ENCODE measurements at regions not wholly inside any gene's neighbourhood (a gene's known extent, or its start where the extent isn't known, plus 50 kb on each side); places are given as distances from the start of the nearest gene placed in this dataset.

- in situ Hi-C loops (cut with HindIII; ENCODE audit: extremely low pct_ligation_motif_present, low pct_unique_long_range_greater_than_20kb) = no loop called here
- Histone ChIP-seq H4K20me1 (ENCODE audit: insufficient read depth, low read length) (no peaks in the 10 kb centered on the region), H3K4me3 (replicated peaks in 1 of 3; ENCODE audit: insufficient read depth in 1 of 3, low read depth in 2 of 3, low read length in 3 of 3) (no peak overlapping the region), H3K36me3 (replicated peaks in 1 of 2; ENCODE audit: control insufficient read depth in 1 of 2, insufficient read depth in 2 of 2, low read length in 2 of 2) (no peaks in the 10 kb centered on the region), H3K27ac (ENCODE audit: extremely low read length, insufficient read depth, low read length) (no peak overlapping the region), H3K9me3 (ENCODE audit: low read length) (no peaks in the 10 kb centered on the region), H3K4me2 (ENCODE audit: low read depth, low read length) (no peak overlapping the region), H3K27me3 (ENCODE audit: control insufficient read depth in 1 of 2, insufficient read depth in 2 of 2, low read length in 2 of 2) (no peaks in the 10 kb centered on the region), H3K79me2 (ENCODE audit: insufficient read depth, low read length) (no peaks in the 10 kb centered on the region), H3K4me1 (ENCODE audit: insufficient read depth, low read length) (no peaks in the 10 kb centered on the region), H2AFZ (ENCODE audit: low read length) (no peak overlapping the region), H3K9ac (ENCODE audit: insufficient read depth, low read depth, low read length) (no peak overlapping the region)
- no peak for ATAC-seq
- intact Hi-C loops (cut with micrococcal nuclease; ENCODE audit: unreplicated experiment) = no loop called here
- TF ChIP-seq ZNF878 (CRISPR knock-in tag; IDR thresholded peaks at IDR 0.05) = no peak
- TF ChIP-seq FOSL1 (CRISPR knock-in tag; IDR thresholded peaks at IDR 0.05; ENCODE audit: borderline replicate concordance) = no peak
- no peak for TF ChIP-seq ZNF724P (CRISPR knock-in tag; IDR thresholded peaks at IDR 0.05; ENCODE audit: borderline replicate concordance)
- no peak for TF ChIP-seq MXD3 (CRISPR knock-in tag; IDR thresholded peaks at IDR 0.05)
- TF ChIP-seq KDM3A (CRISPR knock-in tag; IDR thresholded peaks at IDR 0.05; ENCODE audit: low read depth) = no peak
- no peak for TF ChIP-seq JUN (CRISPR knock-in tag; IDR thresholded peaks at IDR 0.05)
- no peak for TF ChIP-seq ESRRA (CRISPR knock-in tag; IDR thresholded peaks at IDR 0.05; ENCODE audit: low read depth)
- no peak for TF ChIP-seq NR3C1 (CRISPR knock-in tag; IDR thresholded peaks at IDR 0.05)
- TF ChIP-seq BHLHE40 (IDR thresholded peaks at IDR 0.05; ENCODE audit: low read length) = no peak
- TF ChIP-seq NRL (CRISPR knock-in tag; IDR thresholded peaks at IDR 0.05; ENCODE audit: borderline replicate concordance) = no peak
- TF ChIP-seq ZBTB7B (CRISPR knock-in tag; IDR thresholded peaks at IDR 0.05) = no peak
- no peak for TF ChIP-seq AFF4 (CRISPR knock-in tag; IDR thresholded peaks at IDR 0.05)
- TF ChIP-seq ZNF335 (CRISPR knock-in tag; IDR thresholded peaks at IDR 0.05) = no peak
- WGBS (ENCODE audit: low lambda C conversion rate) = 50% methylated on average over 2 of the region's 2 CpGs
- ChIA-PET POLR2A (no interaction called here), CTCF (ENCODE audit: low intra/inter-chr PET ratio, low total read pairs) (no interaction called here)
- no peak for FAIRE-seq
- BruUV-seq (replicated peaks) = no TSS peak
- DNase-seq (ENCODE audit: low spot score) = no peak
Measured at GRCh38 chrX:138853936-138854335, 142.4 kb upstream of the FGF13 start.

Measured in HepG2 (cell line).